GM23248 (cell line): ENCODE measurements at regions not wholly inside any gene's neighbourhood (a gene's known extent, or its start where the extent isn't known, plus 50 kb on each side); places are given as distances from the start of the nearest gene placed in this dataset.
A peak's percentile ranks its signal among the peaks of the same experiment; 100 is the strongest.

ENCODE experiments used
- DNase-seq: peaks from one replicate; pipeline ENCODE4 v3.0.0-alpha.2; 2015
- H2AFZ ChIP-seq: fragments of 200-600 bp; sonication (generic); 2 replicates; pipeline ENCODE4 v1.6.1; 2016; ENCODE audit warnings: antibody characterized with exemption
- H3F3A ChIP-seq: fragments of 200-600 bp; sonication (generic); 2 replicates; pipeline ENCODE4 v1.6.1; 2016; ENCODE audit warnings: mild to moderate bottlenecking, antibody characterized with exemption, mixed run types; ENCODE audit not compliant: insufficient read depth
- H3K27ac ChIP-seq: fragments of 200-600 bp; sonication (generic); 2 replicates; pipeline ENCODE4 v1.5.1; 2016; ENCODE audit warnings: mild to moderate bottlenecking
- H3K27me3 ChIP-seq: fragments of 200-600 bp; sonication (generic); replicated peaks from 2 replicates; pipeline ENCODE4 v1.6.1; 2016; ENCODE audit warnings: mild to moderate bottlenecking; ENCODE audit not compliant: insufficient read depth
- H3K36me3 ChIP-seq: fragments of 200-600 bp; sonication (generic); 2 replicates; pipeline ENCODE4 v1.6.1; 2016; ENCODE audit warnings: low read depth, mild to moderate bottlenecking
- H3K4me1 ChIP-seq: fragments of 200-600 bp; sonication (generic); 2 replicates; pipeline ENCODE4 v1.6.1; 2016; ENCODE audit warnings: mild to moderate bottlenecking; ENCODE audit not compliant: insufficient read depth
- H3K4me2 ChIP-seq: fragments of 200-600 bp; sonication (generic); one replicate; pipeline ENCODE4 v1.6.1; 2016; ENCODE audit warnings: mild to moderate bottlenecking; ENCODE audit not compliant: unreplicated experiment
- H3K4me3 ChIP-seq: fragments of 200-600 bp; sonication (generic); 2 replicates; pipeline ENCODE4 v1.5.1; 2016; ENCODE audit warnings: mild to moderate bottlenecking
- H3K79me2 ChIP-seq: fragments of 200-600 bp; sonication (generic); 2 replicates; pipeline ENCODE4 v1.6.1; 2016; ENCODE audit warnings: mild to moderate bottlenecking; ENCODE audit not compliant: insufficient read depth
- H3K9ac ChIP-seq: fragments of 200-600 bp; sonication (generic); 2 replicates; pipeline ENCODE4 v1.6.1; 2016; ENCODE audit warnings: mild to moderate bottlenecking
- H3K9me2 ChIP-seq: fragments of 200-600 bp; sonication (generic); 2 replicates; pipeline ENCODE4 v1.6.1; 2016; ENCODE audit warnings: mixed run types, mild to moderate bottlenecking, moderate library complexity; ENCODE audit not compliant: insufficient read depth
- H3K9me3 ChIP-seq: fragments of 200-600 bp; sonication (generic); one replicate; pipeline ENCODE4 v1.6.1; 2017; ENCODE audit warnings: low read depth
- H4K20me1 ChIP-seq: fragments of 200-600 bp; sonication (generic); 2 replicates; pipeline ENCODE4 v1.6.0; 2016; ENCODE audit not compliant: insufficient read depth
- EZH2 ChIP-seq: fragments of 200-600 bp; sonication (generic); IDR thresholded peaks from 2 replicates; pipeline ENCODE4 v1.6.1; 2018; ENCODE audit warnings: antibody characterized with exemption, mild to moderate bottlenecking; ENCODE audit not compliant: insufficient read depth, poor library complexity, severe bottlenecking
- EZH2phosphoT487 ChIP-seq: fragments of 200-600 bp; sonication (generic); IDR thresholded peaks from 2 replicates; pipeline ENCODE4 v1.6.1; 2018; ENCODE audit warnings: antibody characterized with exemption, moderate library complexity, mild to moderate bottlenecking, low read depth; ENCODE audit not compliant: insufficient read depth
- WGBS, 2 experiments: methylation state at CpG; one replicate each; pipeline ENCODE4 v1.1.6; 2015 to 2017; ENCODE audit warnings: low lambda C conversion rate in 2 of 2, low coverage in 1 of 2; ENCODE audit errors: missing lambda C conversion rate in 2 of 2; 5-methylcytosine and 5-hydroxymethylcytosine counted together
- in situ Hi-C: fragments of 300-500 bp; cut with MboI; formaldehyde crosslinking; loops from 2 replicates; pipeline ENCODE4 v1.15.0; 2020

DNA sequence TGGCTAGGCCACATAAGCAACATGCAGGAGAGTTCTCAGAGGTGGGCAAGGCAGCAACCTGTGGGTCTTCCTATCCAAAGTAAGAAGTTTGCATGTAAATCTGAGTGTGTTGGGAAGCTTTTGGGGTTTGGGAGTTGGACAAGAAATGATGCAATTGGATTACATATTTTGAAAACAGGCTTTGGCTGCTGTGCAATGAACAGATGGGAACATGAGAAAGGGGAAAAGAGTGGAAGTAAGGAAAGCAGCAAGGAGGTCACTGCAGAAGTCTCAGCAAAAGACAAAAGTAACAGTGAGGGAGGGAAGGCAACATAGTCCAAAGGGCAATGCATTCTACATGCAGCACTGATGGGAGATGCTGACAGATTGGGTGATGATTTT is 61.1 kb upstream of the C10orf90 start:
- Histone ChIP-seq H3K9ac (no peak overlapping the region), H3K4me1 (no peaks in the 10 kb centered on the region; the same call in 1 of the 2 replicates), H3K27me3 (peaks cover 29% of the 10 kb centered on the region), H3F3A (no peaks in the 10 kb centered on the region), H3K79me2 (no peaks in the 10 kb centered on the region), H2AFZ (no peak overlapping the region), H3K4me3 (no peak overlapping the region), H3K4me2 (no peak overlapping the region), H4K20me1 (no peaks in the 10 kb centered on the region), H3K9me2 (no peaks in the 10 kb centered on the region), H3K36me3 (no peaks in the 10 kb centered on the region), H3K27ac (no peak overlapping the region), H3K9me3 (no peaks in the 10 kb centered on the region)
- DNase-seq = peak; percentile 25
- no peak for TF ChIP-seq EZH2phosphoT487
- no peak for TF ChIP-seq EZH2
- in situ Hi-C loops = loop anchor here (25.0 kb wide), 1 partner anchor 744 kb away; no protein-coding TSS in a partner anchor

DNA sequence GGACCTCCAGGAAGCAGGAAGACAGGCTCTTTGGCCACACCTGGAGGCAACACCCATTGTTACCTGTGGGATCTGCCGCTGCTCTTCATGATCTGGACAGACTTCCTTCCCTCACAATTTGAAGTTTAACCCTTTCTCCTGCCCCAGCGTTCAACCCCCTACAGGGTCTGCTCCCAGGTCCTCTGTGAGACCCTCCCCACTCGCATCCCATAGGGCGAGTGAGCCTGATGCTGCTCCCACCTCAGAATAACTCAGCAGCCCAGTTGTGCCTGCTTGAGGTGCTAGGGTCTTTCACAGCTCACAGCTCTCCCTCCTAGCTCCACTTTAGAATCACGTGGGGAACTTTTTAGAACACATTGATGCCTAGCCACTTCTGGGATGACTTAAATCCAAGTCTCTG is 61.8 kb upstream of the C10orf90 start:
- Histone ChIP-seq H4K20me1 (no peaks in the 10 kb centered on the region), H3K4me1 (no peaks in the 10 kb centered on the region; the same call in 1 of the 2 replicates), H3K36me3 (no peaks in the 10 kb centered on the region), H3K4me3 (no peak overlapping the region), H3K9ac (no peak overlapping the region), H3K79me2 (no peaks in the 10 kb centered on the region), H3K4me2 (no peak overlapping the region), H3K9me3 (no peaks in the 10 kb centered on the region), H3K27ac (no peak overlapping the region), H3K9me2 (no peaks in the 10 kb centered on the region), H3F3A (no peaks in the 10 kb centered on the region), H3K27me3 (peaks cover 29% of the 10 kb centered on the region), H2AFZ (no peak overlapping the region)
- in situ Hi-C loops = loop anchor here (25.0 kb wide), 1 partner anchor 745 kb away; no protein-coding TSS in a partner anchor
- 33 to 34% methylated on average over 5 of the region's 5 CpGs for WGBS, 2 experiments
- DNase-seq = no peak
- TF ChIP-seq EZH2 (no peak), EZH2phosphoT487 (no peak)

DNA sequence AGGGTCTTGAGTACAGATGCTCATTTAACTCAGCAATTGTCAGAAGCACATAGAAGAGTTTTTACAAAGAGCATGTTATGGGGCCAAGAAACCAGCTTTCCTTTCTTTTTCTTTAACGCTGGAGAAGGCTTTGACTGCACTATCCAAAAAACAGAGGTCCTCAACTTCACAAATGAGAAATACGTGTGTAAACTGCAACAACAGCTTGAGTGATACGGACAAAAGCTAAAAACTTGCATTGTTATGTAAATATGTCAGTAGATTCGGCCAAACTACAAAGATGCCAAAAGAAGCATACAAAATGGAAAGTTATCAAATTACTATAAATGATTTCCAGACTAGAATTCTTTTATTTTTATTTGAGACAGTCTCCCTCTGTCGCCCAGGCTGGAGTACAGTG is 62.4 kb upstream of the C10orf90 start:
- Histone ChIP-seq H3K4me1 (no peaks in the 10 kb centered on the region; the same call in 1 of the 2 replicates), H3K9me3 (no peaks in the 10 kb centered on the region), H3K27me3 (peaks cover 29% of the 10 kb centered on the region), H3K27ac (no peak overlapping the region), H3K4me3 (no peak overlapping the region), H3K4me2 (no peak overlapping the region), H3K9me2 (no peaks in the 10 kb centered on the region), H3F3A (no peaks in the 10 kb centered on the region), H3K79me2 (no peaks in the 10 kb centered on the region), H3K36me3 (no peaks in the 10 kb centered on the region), H2AFZ (no peak overlapping the region), H3K9ac (no peak overlapping the region), H4K20me1 (no peaks in the 10 kb centered on the region)
- in situ Hi-C loops = loop anchor here (25.0 kb wide), 1 partner anchor 746 kb away; no protein-coding TSS in a partner anchor
- no peak for TF ChIP-seq EZH2
- TF ChIP-seq EZH2phosphoT487 = no peak
- no peak for DNase-seq
- WGBS, 2 experiments = 5 to 7% methylated on average over 5 of the region's 5 CpGs

DNA sequence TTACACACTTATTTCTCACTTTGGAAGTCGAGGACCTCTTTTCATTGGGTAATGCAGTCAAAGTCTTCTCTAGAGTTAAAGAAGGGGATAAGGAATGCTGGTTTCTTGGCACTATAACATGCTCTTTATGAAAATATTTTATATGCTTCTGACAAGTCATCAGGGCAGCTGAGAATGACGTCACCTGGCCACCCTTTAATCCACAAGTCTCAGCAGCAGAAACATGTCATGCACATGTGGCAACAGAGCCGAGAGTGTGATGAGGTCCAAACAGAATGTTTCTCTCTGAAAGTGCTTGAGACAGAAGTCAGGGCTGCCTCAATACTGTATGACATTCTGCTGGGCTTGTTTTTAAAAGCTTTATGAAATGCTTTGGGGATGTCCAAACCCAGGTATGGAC is 63.5 kb upstream of the C10orf90 start:
- WGBS, 2 experiments = 15 to 17% methylated on average over 3 of the region's 3 CpGs
- Histone ChIP-seq H3K4me2 (no peak overlapping the region), H3K9me2 (no peaks in the 10 kb centered on the region), H3K79me2 (no peaks in the 10 kb centered on the region), H3K27ac (no peak overlapping the region), H3K9ac (no peak overlapping the region), H3F3A (no peaks in the 10 kb centered on the region), H2AFZ (no peak overlapping the region), H3K27me3 (peaks cover 21% of the 10 kb centered on the region), H3K9me3 (no peaks in the 10 kb centered on the region), H3K4me1 (no peaks in the 10 kb centered on the region; the same call in 1 of the 2 replicates), H3K36me3 (no peaks in the 10 kb centered on the region), H4K20me1 (no peaks in the 10 kb centered on the region), H3K4me3 (no peak overlapping the region)
- in situ Hi-C loops = loop anchor here (25.0 kb wide), 1 partner anchor 747 kb away; no protein-coding TSS in a partner anchor
- TF ChIP-seq EZH2 = no peak
- no peak for TF ChIP-seq EZH2phosphoT487
- peak; percentile 65 for DNase-seq

DNA sequence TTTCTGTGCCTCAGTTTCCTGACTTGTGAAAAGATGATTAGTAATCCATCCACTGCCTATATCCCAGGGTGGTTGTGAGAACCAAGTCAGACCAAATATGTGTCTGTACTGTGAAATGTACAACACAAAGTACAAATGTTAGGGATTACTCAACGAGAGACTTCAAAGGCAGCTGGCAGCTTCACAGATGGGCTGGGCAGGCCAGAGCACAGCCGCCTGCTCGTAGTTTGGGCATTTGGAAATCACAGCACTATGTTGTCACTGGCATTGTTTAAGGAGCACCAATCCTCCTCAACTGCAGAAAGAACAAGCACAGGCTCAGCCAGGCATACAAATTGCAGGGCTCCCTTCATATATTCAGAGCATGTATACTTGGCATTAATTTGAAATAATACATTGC is 64.5 kb upstream of the C10orf90 start:
- H3K27me3 ChIP-seq = peaks cover 22% of the 10 kb centered on the region
- TF ChIP-seq EZH2 (no peak), EZH2phosphoT487 (no peak)
- no peaks in the 10 kb centered on the region for H3K36me3 ChIP-seq
- no peak overlapping the region for H3K4me3 ChIP-seq
- H2AFZ ChIP-seq = no peak overlapping the region
- H3K4me1 ChIP-seq = no peaks in the 10 kb centered on the region; the same call in 1 of the 2 replicates
- H3K9ac ChIP-seq = no peak overlapping the region
- in situ Hi-C loops = loop anchor here (25.0 kb wide), 1 partner anchor 748 kb away; no protein-coding TSS in a partner anchor
- H3K4me2 ChIP-seq = no peak overlapping the region
- no peaks in the 10 kb centered on the region for H4K20me1 ChIP-seq
- no peaks in the 10 kb centered on the region for H3K79me2 ChIP-seq
- no peak overlapping the region for H3K27ac ChIP-seq
- H3F3A ChIP-seq = no peaks in the 10 kb centered on the region
- DNase-seq = peak; percentile 71
- H3K9me3 ChIP-seq = no peaks in the 10 kb centered on the region
- H3K9me2 ChIP-seq = no peaks in the 10 kb centered on the region
- WGBS, 2 experiments = 5% methylated on average over 3 of the region's 3 CpGs
